Limb (tissue), 2 donors: ENCODE measurements at regions not wholly inside any gene's neighbourhood (a gene's known extent, or its start where the extent isn't known, plus 50 kb on each side); places are given as distances from the start of the nearest gene placed in this dataset.

Experiments
- DNase-seq, 2 donors: peaks; one replicate each; pipeline ENCODE4 v3.0.0-alpha.2; 2016; ENCODE audit errors: extremely low spot score in 2 of 2

DNA sequence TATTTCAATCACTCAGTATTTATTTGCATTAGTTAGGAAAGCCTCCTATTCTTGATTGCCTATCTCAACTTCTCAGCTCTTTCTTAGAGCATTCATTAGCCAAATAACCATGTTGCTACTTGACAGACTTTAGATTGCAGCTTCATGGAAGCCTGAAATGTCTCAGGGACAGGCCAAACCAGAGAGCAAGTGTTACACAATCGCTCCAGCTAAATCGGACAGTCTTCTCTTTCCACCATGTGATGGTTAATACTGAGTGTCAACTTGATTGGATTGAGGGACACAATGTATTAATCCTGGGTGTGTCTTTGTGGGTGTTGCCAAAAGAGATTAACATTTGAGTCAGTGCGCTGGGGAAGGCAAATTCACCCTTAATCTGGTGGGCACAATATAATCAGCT lies 106.5 kb upstream of the DRD2 start:
- DNase-seq: no peak

DNA sequence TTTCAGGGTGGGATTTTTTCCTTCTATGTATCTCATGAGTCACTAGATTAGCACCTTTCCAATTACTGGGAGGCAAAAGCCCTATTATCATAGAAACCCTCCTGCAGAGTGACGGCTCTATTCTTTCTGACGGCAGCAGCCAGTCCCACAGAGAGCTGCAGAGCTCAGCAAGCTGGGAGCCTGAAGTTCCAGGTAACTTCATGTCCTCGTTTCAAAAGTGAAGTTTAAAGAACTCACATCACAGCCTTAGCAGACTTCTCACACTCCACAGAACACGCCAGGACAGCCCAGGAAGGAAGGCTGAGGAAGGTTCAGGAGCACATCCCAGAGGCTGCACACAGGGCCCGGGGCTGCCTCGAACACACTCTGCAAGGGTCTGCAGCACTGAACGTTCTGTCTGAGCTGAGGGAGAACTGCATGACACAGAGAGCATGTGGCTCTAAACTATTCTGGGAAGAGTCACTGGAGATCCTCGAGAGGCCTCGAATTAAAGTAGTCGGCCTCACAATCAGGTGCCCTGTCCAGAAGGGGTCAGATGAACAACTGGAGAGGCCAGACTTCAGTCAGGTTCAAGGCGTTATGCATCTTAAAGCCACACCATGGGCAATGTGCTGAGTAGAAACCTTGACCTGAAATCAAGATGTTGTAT lies 104.2 kb upstream of the DRD2 start:
- no peak for DNase-seq

DNA sequence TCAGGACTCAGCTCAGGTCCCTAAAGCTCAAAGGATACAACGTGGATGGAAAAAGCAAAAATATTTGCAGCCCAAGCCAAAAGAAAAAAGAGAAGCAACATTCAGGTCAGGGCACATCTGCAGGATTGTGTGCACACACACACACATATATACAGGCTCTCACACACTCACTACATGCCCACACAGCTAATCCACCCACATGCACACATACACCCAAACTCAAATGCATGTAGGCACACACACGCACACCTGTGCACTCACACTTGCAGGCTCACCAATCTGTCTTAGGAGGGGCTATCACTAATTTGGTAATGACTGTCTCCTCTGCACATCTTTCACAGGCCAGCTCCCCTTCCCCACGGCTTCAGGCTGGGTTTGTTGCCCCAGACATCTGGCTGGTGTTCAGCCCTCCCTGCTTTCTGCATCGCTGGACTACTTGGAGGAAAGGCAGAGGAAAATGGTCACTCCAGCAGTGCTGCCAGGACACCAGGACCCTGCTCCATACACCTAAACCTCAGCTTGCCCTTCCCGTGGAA lies 103.6 kb upstream of the DRD2 start:
- DNase-seq: no peak

DNA sequence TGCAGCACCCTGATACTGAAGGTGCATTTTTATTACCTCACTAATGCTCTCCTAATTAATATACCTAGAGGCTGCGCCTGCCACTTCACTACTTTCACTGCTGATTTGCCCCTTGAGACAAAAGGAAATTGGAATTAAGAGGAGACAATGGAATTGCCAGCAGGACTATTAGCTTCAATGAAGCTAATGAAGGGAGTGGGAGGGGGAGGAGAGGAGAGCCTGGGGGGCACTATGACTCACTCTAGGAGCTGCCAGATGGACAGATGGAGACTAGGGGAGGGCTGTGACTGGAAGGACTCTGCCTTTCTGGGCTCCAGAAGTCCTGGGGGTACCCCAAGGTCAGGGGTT lies 102.8 kb upstream of the DRD2 start:
- DNase-seq: no peak

DNA sequence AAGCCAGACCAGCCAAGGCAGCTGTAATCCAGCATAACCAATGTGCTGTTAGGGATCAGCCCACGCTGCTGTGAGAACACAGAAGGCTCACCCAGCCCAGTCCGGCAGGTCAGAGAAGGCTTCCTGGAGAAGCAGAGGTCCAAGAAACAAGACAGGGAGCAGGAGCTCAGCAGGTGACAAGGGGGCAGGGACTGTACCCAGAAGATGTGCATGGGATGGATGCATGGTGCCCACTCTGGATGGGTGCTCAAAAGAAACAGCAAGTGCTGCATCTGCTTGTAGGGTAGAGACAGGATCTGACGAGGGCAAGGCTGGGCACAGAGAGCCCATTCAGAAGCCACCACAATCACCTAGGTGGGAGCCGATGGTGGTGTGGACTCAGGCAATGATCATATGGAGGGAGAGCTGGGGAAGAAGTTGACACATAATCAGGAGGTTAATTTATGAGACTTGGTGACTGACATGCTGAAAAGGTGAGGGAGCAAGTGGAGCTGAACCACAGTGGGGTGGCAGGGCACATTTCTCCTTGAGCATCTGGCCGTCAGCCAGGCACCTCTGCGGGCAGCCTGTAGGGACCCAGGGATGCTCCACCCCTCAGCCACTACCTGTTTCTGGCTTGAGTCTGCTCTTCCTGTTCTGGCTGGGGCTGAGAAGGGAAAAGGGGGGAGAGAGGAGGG lies 102.3 kb upstream of the DRD2 start:
- DNase-seq: no peak

DNA sequence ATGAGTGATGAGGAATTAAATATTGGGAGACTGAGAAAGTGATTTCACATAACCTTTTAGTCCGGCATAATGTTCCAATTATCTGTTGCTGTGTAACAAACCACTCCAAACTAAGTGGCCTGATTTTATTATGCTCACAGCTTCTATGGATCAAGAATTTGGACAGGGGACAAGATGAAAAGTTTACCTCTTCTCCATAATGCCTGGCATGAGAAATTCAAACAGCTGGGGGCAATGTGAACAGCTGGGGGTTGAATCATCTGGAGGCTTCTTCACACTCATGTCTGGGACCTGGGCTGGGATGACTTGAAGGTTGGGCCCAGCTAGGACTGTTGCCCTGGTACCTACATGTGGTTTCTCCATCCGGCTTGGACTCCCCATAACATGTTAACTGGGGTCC lies 99.4 kb upstream of the DRD2 start:
- no peak for DNase-seq

DNA sequence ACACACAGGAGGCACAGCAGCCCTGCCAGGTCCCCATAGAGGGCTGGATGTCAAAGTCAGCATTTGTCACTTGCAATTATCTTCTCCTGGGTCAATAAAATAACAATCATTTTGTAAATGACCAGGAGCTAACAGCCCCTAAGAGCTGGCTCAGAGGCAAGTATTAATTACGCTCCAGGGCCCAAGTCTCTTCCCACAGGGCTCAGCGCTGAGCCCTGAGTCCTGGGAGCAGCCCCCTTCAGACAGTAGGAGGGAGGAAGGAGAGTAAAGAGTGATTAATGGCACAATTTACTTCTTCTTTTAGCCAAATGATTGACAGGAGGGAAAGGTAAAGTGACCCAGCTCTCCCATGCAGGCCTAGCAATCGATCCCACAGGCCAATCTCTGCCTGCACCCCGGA lies 99.0 kb upstream of the DRD2 start:
- no peak for DNase-seq

DNA sequence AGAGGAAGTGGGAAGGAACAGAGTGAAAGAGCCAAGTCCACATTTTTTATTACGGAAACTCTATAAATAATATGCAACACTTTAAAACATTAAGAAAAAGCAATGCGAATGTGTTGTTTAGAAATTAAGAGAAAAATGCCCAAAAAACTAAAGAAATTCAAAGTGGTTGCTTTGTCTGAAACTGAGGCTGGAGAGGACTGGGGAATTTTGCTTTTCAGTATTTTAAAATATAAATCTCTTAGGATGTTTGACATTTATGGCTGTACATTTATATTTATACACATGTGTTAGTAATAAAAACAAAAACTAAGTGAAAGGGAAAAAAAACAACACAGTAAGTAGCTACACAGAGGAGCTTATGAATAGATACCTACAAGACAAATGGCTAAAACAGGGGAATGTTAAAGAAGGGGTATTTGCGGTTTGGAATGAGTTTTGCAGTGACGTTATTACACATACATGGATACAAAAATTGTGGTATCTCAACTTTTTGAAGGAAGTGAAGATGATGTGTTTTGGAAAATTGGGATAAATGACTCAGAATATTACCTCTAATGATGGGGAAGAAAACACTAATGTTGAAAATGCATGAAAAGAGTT lies 97.0 kb upstream of the DRD2 start:
- DNase-seq: peak in 1 of 2 donors; percentile 44

DNA sequence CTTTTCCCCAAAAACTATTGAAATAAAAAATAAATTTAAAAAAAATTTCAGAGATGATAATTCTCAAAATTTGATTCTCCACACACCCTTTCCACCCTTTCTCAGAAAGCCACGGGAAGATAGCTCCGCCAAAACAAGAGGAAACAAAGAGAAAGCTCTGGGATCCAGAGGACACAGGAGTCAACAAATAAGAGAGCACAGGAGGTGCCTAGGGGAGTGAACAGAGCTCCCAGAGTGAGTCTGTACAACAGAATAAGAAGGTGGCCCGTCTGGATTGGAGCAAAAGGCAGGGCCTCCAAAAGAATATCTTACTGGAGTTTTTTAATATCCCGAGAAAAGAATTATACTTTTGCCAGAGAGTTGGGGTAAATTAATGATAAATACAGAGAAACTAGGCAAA lies 96.3 kb upstream of the DRD2 start:
- DNase-seq: no peak

DNA sequence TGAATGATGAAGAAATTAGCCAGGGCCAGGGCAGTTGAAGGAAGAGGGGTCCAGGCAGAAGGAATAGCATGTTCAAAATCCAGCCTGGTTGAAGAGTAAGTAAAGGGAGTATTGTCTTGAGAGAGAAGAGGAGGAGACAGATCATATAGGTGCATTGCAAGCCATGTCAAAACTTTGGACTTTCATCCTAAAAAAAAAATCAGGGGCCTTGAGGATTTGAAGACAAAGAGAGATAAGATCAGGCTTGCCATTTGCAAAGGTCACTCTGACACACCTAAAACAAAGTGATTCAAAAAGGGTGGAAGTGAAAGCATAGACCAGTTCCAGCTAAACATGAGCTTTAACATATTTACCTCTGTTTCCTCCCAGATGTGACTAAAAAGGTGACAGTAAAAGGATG lies 95.7 kb upstream of the DRD2 start:
- no peak for DNase-seq

DNA sequence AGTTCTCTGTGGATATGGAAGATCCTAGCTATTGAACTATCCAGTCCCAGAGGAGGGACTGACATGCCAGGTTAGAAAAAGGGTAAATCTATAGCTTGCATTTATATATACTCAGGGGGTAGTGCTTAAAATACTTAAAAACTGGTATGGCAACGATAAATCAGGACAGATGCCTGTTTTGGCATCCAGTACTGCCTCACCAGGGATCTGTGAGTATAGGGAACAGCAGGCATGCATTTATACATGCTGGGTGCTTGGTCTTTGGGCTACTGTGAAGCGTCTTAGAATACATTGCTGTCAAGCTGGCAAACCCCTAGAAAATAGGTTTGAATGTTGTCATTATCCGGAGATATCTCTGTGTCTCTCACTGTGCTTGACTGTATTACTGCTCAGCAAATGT lies 94.2 kb upstream of the DRD2 start:
- no peak for DNase-seq

DNA sequence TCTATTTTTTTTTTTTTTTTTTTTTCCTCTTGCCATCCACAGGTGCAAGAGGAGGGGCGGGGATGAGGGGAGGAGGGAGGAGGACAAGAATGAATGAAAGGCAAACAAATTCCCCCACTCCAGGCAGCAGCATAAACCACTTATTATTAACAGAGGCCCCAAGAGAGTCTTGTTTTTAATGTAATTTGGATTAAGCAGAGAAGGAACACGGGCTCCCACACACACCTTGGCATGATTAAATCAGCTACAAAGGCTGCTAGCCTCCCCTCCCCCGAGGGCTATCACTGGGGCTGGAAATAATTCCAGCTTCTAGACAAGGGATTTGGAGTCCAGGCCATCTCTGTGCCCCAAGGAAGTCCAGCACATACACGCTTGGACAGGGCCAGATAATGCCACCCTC lies 93.4 kb upstream of the DRD2 start:
- no peak for DNase-seq

DNA sequence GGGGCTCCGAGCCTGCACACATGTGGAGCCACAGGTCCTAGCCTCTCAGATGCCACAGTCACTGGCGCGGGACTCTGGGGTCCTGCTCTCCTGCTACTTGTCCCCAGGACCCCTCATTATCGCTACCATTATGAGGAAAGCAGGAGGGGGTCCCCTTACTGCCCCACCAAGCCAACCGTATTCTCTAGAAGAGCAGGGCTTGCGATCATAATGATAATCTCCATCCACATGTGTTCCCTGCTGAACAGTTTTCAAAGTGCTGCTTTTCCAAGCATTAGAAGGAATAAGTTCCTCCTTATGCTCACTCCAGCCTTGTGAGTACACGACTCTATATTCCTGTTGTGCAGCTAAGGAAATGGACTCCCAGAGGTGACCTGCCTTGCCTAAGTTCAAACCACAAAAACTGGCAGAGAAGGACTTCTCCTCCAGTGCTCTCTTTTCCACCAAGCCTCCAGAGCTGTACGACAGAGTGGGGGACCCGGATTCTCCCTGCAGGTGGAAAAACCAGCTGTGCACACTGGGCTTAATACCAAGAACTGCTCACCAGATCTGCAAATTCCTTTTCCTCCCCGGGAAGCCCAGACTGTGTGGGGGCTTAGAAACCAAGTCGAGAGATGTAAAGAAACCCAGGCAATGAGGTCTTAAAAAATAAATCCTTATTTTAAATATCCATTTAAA lies 92.8 kb upstream of the DRD2 start:
- DNase-seq: peak; percentile 43 to 46

DNA sequence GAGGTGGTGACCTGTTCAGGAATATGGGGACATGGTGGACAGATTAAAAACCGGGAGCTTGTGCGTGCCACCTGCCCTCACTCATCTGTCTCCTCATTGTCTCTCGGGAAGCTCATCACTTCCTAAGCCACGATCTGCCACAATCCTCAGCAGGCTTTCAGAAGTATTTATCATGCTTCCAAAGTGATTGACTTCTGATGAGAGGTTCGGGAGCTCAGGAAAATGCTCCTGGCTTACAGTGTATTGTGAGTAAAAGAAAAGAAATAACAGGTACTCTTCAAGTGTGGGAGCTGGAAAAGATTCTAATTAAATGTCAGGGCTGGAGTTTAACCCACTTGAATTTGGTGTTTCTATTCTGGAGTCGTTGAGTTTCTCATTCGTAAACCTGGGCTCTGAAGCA lies 91.9 kb upstream of the DRD2 start:
- no peak for DNase-seq

DNA sequence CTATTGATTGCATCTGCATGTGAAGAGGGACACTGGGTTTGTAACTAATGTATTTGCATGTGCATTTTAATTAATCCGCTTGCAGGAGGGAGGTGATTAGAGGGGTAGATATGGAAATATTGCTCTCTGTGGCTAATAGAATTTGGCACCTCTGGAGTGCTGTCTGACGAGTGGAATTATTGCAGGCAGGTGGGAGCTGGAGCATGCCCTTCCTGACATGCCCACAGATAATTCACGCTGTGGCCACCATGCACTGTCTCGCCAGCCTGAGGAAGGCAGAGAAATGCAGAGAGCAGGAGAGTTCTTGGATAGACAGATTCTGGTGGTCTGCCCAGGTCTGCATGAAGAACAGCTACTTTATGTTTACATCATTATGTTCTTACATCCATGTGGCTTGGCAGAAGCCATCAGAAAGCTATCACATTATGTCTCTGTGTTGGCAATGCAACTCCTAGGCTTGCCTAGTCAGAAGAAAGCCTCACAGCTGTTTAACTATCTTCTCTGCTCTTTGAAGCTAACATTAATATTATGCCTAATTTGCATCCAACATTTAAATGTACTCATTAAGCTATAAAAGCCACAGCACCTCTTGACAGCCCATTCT lies 89.4 kb upstream of the DRD2 start:
- DNase-seq: no peak

DNA sequence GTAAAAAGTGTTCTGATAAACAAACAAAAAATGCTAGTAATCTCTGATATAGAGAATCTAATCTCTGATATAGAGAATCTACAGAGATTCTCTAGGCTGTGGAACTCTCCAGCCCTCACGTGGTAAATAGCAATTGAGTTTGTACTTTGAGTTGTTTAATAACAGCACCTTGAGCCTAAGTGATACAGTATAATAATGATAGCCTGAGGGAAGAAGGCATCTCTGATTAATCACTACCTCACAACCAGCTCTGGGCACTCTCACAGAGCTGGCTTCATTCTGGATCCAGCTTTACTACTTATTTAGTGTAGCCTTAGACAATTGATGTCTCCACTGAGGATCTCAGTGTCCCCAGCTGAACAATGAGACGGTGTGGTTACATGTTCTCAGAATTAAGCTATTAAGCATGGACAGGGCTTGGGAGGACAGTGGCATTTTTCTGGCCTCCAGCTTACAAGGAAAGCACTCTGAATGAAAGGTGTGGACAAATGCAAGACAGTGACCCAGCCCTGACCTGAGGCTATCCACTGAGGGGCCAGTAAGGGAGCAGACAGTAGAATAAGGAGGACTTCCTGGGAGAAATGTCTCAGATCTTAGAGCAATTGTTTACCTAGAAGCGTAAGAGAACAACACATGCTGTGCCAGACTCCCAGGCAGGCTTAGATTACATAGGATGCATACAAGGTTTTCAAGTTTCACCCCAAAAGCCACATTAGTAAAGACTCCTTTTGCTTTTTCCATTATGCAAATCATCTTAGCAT lies 88.7 kb upstream of the DRD2 start:
- DNase-seq: no peak

DNA sequence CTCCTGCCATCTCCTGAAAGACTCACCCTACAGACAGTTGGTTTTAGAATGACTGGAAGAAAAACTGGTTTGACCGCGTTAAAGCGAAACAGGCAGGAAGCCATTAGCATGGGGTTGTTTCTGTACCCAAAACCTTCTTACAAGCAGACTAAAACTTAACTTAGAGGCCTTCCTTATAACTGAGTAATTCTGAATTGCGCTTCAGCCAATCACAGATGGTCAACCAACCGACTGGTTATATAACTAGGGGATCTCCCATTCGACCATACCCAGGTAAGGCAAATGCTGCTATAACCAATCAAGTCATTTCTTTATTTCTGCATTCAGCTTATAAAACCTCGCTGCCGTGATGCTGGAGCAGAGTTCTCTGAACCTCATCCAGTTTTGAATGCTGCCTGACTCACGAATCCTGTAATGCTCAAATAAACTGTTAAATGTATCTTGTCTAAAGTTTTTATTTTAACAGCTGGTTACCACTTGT lies 87.8 kb upstream of the DRD2 start:
- no peak for DNase-seq

DNA sequence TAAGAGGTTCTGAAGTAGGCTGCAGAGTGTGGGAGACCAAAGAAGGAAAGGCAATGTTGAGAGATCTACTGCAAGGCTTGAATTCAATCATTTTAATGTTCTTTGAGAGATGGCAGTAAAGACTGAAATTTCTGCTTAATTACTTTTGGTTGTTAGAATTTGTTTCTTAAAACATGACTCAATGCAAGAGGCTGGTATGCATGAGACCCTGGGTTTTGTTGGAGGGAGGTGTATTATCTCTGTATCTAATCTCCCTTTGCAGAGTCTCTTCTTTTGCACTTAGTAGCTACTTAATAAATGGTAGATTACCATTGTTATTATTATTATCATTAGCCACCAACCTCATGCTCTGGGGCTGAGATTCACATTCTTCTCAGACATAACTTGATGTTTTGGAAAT lies 87.4 kb upstream of the DRD2 start:
- DNase-seq: no peak

DNA sequence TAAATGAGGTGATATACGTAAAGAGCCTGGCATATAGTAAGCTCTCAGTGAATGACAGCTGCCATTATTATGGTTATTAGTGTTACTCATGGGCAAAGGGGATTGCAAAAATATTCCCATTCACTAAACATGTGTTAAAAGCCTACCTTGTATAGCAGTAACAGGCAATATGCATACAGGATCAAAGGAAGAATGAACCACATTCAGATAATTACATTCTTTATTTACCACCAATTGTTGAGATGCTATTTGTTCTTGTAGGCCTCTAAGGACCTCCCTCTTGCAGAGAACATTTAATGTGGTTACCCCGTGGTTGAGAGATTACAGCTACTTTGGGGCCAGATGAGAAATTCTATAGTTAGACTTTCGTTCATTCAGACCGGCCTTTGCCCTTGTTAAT lies 82.7 kb upstream of the DRD2 start:
- no peak for DNase-seq

DNA sequence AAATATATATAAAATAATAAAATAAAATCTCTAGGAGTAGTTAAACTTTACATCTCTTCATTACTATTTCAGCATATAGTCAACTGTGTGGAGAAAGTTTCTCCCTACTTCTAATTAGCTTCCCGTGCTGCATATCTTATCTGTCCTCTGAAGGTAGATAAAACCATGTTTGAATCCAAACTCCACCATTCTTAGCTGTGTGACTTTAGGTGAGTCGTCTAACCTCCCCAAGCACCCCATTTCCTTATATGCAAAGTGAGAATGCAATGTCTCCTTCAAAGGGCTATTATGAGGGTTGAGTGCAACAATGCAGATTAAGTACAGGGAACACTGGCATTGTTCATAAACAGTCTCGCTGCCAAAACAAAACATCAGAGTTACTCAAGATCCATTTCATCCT lies 80.8 kb upstream of the DRD2 start:
- no peak for DNase-seq

DNA sequence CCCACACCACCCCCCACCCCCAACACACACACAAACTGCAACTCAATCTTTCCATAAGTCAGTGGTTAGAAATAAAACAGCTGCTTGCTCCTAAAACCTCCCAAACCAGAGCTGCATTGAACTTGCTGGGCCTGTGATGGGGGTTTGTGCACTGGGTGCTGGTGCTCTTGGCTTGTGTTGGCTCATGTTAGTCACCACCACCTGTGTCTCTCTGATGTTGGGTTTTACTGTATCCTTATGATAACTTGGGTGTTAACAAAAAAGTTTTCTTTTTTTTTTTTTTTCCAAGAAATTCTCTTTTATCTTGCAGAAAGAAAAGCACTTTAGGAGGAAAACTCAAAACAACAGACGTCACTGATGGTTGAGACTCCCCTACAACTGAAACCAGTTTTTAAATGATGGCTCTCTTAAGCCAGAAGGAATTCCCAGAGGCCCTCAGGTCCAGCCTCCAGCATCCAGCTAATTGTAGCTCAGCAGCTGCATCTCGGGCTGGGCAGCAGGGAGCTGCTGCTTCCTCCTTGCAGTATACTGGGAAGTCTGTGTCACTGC lies 79.9 kb upstream of the DRD2 start:
- no peak for DNase-seq
